BJ (cell line): ENCODE measurements at regions not wholly inside any gene's neighbourhood (a gene's known extent, or its start where the extent isn't known, plus 50 kb on each side); places are given as distances from the start of the nearest gene placed in this dataset.
A peak's percentile ranks its signal among the peaks of the same experiment; 100 is the strongest.

Experiments used
- CTCF ChIA-PET: fragments of 350-600 bp; formaldehyde crosslinking; extraction: SDS; loops from one replicate; lab custom pipeline; 2021; ENCODE audit warnings: antibody characterized with exemption, inconsistent platforms; lab: Yijun Ruan, JAX
- POLR2A ChIA-PET: fragments of 300-600 bp; sonication (Branson Sonifier 250); formaldehyde crosslinking; extraction: SDS; loops from one replicate; lab custom pipeline; 2021; ENCODE audit warnings: antibody characterized with exemption; lab: Charles Lee
- DNase-seq: peaks from one replicate; pipeline ENCODE4 v3.0.0-alpha.2; 2011; ENCODE audit warnings: low read depth
- H3K27me3 ChIP-seq: 2 replicates; pipeline ENCODE4 v1.6.0; 2011; ENCODE audit warnings: low read length; ENCODE audit not compliant: control insufficient read depth, insufficient read depth
- H3K36me3 ChIP-seq: 2 replicates; pipeline ENCODE4 v1.5.1; 2011; ENCODE audit warnings: low read length; ENCODE audit not compliant: control insufficient read depth, insufficient read depth
- H3K4me3 ChIP-seq: 2 replicates; pipeline ENCODE4 v1.5.1; 2011; ENCODE audit warnings: low read depth, mild to moderate bottlenecking, control low read depth, low read length
- TF ChIP-seq, protein P1 (sequence below): IDR thresholded peaks from 2 replicates; pipeline ENCODE4 v1.5.1; 2011; ENCODE audit warnings: low read depth, mild to moderate bottlenecking, control low read depth, inconsistent platforms, low read length, moderate library complexity; ENCODE audit not compliant: insufficient read depth

- ChIA-PET CTCF (no interaction called here), POLR2A (no interaction called here)
- Histone ChIP-seq H3K36me3 (no peaks in the 10 kb centered on the region), H3K4me3 (no peak overlapping the region), H3K27me3 (peaks cover 3% of the 10 kb centered on the region)
- TF ChIP-seq, protein P1, sequence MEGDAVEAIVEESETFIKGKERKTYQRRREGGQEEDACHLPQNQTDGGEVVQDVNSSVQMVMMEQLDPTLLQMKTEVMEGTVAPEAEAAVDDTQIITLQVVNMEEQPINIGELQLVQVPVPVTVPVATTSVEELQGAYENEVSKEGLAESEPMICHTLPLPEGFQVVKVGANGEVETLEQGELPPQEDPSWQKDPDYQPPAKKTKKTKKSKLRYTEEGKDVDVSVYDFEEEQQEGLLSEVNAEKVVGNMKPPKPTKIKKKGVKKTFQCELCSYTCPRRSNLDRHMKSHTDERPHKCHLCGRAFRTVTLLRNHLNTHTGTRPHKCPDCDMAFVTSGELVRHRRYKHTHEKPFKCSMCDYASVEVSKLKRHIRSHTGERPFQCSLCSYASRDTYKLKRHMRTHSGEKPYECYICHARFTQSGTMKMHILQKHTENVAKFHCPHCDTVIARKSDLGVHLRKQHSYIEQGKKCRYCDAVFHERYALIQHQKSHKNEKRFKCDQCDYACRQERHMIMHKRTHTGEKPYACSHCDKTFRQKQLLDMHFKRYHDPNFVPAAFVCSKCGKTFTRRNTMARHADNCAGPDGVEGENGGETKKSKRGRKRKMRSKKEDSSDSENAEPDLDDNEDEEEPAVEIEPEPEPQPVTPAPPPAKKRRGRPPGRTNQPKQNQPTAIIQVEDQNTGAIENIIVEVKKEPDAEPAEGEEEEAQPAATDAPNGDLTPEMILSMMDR, result no peak
- no peak for DNase-seq
Observed at GRCh38 chr7:26054386-26054785, 97.6 kb upstream of the NFE2L3 start.

- no peak overlapping the region for H3K4me3 ChIP-seq
- ChIA-PET POLR2A (no interaction called here), CTCF (no interaction called here)
- DNase-seq, result no peak
- peaks cover 3% of the 10 kb centered on the region for H3K27me3 ChIP-seq
- no peaks in the 10 kb centered on the region for H3K36me3 ChIP-seq
- TF ChIP-seq, protein P1, result no peak
Observed at GRCh38 chr7:26055241-26055640, 96.8 kb upstream of the NFE2L3 start.

DNA sequence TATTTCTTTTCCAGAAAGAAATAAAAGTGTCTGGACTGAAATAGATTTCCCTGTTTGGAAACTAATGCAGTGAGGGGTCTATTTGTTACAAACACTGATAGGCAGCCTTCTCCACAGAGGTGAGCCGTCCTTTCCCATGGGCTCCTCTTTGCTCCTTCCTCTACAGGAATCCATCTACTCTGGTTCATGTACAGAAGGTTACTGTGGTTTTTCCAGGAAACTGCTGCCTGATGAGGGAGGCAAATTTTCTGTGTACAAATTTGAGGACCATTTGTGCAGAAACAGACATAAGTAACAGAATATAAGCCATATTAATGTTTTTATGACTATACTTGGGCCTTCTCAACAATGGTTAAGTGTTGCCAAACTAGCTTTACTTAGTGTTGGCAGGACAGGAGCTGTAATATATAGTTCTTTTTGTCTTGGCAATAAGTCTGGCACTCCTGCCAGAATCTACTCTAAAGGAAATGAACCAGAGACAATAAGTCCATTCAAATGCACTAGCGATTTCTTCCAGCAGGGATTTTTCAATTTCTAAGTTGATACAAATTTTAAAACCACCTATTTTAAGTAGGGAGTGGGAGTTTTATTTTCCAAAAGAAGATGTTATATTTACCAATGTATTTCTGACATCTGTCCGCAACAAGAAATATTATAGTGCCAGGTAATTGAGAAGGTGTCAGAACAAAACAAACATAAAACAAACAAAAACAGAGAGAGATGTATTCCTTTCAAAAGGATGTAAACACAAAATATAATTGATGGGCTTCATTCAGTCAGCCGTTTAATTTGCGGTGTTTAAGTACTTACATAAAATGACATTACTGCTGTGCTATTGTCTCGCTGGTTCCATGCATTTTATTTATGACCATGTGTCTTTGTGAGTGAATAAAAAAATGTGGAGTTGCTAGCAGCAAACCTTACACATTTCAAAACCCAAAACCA lies 91.0 kb upstream of the NFE2L3 start:
- ChIA-PET CTCF (interaction anchor here (0.7 to 3.1 kb wide), 5 partner anchors 13 to 168 kb away, joined by 3 to 23 read pairs (median 4); no protein-coding TSS in a partner anchor), POLR2A (interaction anchor here (0.7 kb wide), 1 partner anchor 903 kb away, joined by 5 read pairs; no protein-coding TSS in a partner anchor)
- Histone ChIP-seq H3K36me3 (no peaks in the 10 kb centered on the region), H3K4me3 (no peak overlapping the region), H3K27me3 (peaks cover under 1% of the 10 kb centered on the region)
- TF ChIP-seq, protein P1, result no peak
- DNase-seq, result no peak

- POLR2A ChIA-PET, result no interaction called here
- CTCF ChIA-PET, result interaction anchor here (0.6 to 3.1 kb wide), 9 partner anchors 8 to 307 kb away, joined by 3 to 23 read pairs (median 4); no protein-coding TSS in a partner anchor
- no peaks in the 10 kb centered on the region; the same call in none of the 2 replicates for H3K27me3 ChIP-seq
- DNase-seq, result no peak
- no peaks in the 10 kb centered on the region for H3K36me3 ChIP-seq
- no peak overlapping the region for H3K4me3 ChIP-seq
- TF ChIP-seq, protein P1, result peak; percentile 91
Observed at GRCh38 chr7:26061678-26062603, 90.1 kb upstream of the NFE2L3 start.
